ENCODE measurements at regions not wholly inside any gene's neighbourhood (a gene's known extent, or its start where the extent isn't known, plus 50 kb on each side); places are given as distances from the start of the nearest gene placed in this dataset.

- TF ChIP-seq, protein P1, sequence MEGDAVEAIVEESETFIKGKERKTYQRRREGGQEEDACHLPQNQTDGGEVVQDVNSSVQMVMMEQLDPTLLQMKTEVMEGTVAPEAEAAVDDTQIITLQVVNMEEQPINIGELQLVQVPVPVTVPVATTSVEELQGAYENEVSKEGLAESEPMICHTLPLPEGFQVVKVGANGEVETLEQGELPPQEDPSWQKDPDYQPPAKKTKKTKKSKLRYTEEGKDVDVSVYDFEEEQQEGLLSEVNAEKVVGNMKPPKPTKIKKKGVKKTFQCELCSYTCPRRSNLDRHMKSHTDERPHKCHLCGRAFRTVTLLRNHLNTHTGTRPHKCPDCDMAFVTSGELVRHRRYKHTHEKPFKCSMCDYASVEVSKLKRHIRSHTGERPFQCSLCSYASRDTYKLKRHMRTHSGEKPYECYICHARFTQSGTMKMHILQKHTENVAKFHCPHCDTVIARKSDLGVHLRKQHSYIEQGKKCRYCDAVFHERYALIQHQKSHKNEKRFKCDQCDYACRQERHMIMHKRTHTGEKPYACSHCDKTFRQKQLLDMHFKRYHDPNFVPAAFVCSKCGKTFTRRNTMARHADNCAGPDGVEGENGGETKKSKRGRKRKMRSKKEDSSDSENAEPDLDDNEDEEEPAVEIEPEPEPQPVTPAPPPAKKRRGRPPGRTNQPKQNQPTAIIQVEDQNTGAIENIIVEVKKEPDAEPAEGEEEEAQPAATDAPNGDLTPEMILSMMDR (IDR thresholded peaks at IDR 0.05; ENCODE audit: insufficient read depth, low read length, poor library complexity, severe bottlenecking): no peak
- no peak for DNase-seq (ENCODE audit: low read depth)
- H3K27me3 ChIP-seq (ENCODE audit: control insufficient read depth, insufficient read depth, low read length): no peaks in the 10 kb centered on the region
- H3K4me3 ChIP-seq (ENCODE audit: low read depth, low read length): no peak overlapping the region
- no peaks in the 10 kb centered on the region for H3K36me3 ChIP-seq (ENCODE audit: control insufficient read depth, insufficient read depth, low read length)
Observed at GRCh38 chr4:66640233-66640990, 904.9 kb downstream of the CENPC start.

DNA sequence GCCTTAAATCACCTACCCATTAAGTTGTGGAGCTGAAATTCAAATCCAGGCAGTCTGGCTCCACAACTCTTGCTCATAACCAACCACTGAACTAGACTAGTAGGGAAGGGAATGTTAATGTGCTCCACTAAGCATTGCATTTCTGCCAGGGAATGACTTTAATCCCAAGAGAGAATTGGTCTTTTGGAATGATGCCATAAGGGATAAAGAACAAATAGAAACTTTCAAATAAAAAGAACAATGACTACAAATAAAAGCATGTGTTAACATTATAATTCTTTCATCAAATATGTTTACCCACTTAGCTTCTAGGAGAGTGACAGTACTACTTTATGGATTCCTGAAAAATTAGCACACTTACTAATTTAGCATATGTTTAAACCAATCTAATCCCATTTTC, 905.9 kb downstream of the CENPC start:
- no peak overlapping the region for H3K4me3 ChIP-seq (ENCODE audit: low read depth, low read length)
- no peak for DNase-seq (ENCODE audit: low read depth)
- no peaks in the 10 kb centered on the region for H3K36me3 ChIP-seq (ENCODE audit: control insufficient read depth, insufficient read depth, low read length)
- TF ChIP-seq, protein P1 (IDR thresholded peaks at IDR 0.05; ENCODE audit: insufficient read depth, low read length, poor library complexity, severe bottlenecking): no peak
- H3K27me3 ChIP-seq (ENCODE audit: control insufficient read depth, insufficient read depth, low read length): no peaks in the 10 kb centered on the region

GRCh38 chr4:66636349-66636748, 909.0 kb downstream of the CENPC start:
- TF ChIP-seq, protein P1 (IDR thresholded peaks at IDR 0.05; ENCODE audit: insufficient read depth, low read length, poor library complexity, severe bottlenecking): no peak
- Histone ChIP-seq H3K36me3 (ENCODE audit: control insufficient read depth, insufficient read depth, low read length) (no peaks in the 10 kb centered on the region), H3K4me3 (ENCODE audit: low read depth, low read length) (no peak overlapping the region)

DNA sequence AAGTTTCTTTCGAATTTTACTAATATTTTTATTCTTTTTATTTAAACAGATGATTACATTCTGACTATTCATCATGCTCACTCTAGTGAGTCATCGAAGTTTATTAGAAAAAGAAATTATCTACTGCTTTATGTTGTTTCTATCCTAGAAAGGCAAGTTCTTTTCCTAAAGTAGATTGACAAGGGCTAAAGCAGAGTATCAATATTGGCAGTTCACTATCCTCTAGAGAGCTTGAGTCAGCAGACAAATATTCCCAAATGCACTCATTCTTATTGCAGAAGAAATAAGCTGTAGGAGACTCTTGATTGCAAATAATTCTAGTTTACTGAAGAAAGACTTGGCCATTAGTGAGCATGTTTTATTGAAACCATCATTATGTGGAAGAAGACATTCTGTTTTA, 911.8 kb downstream of the CENPC start:
- Histone ChIP-seq H3K27me3 (ENCODE audit: control insufficient read depth, insufficient read depth, low read length) (no peaks in the 10 kb centered on the region), H3K4me3 (ENCODE audit: low read depth, low read length) (no peak overlapping the region), H3K36me3 (ENCODE audit: control insufficient read depth, insufficient read depth, low read length) (no peaks in the 10 kb centered on the region)
- DNase-seq (ENCODE audit: low read depth): no peak
- TF ChIP-seq, protein P1 (IDR thresholded peaks at IDR 0.05; ENCODE audit: insufficient read depth, low read length, poor library complexity, severe bottlenecking): no peak

More at GRCh38 chr4:66636349-66636748, 909.0 kb downstream of the CENPC start:
- no peak for DNase-seq (ENCODE audit: low read depth)
- H3K27me3 ChIP-seq (ENCODE audit: control insufficient read depth, insufficient read depth, low read length): no peaks in the 10 kb centered on the region

DNA sequence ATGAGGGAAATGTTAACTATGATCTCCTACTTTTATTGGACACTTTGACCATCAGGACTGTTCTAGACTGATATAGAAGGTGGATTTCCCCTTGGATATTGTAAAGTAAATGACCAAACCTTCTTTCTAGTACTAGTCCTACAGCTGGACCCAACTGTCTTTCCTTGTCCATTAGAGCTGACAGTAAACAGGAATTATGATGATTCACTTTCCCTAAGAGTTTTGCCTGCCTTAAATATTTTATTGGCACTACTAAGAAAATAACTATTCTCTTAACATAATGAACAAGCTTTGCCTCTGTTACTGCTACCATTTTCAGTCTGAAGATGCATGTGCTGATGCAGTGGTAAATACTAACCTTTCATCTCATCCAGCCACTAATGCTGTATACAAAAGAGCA, 915.4 kb downstream of the CENPC start:
- TF ChIP-seq, protein P1 (IDR thresholded peaks at IDR 0.05; ENCODE audit: insufficient read depth, low read length, poor library complexity, severe bottlenecking): no peak
- H3K4me3 ChIP-seq (ENCODE audit: low read depth, low read length): no peak overlapping the region
- H3K36me3 ChIP-seq (ENCODE audit: control insufficient read depth, insufficient read depth, low read length): no peaks in the 10 kb centered on the region
- no peaks in the 10 kb centered on the region for H3K27me3 ChIP-seq (ENCODE audit: control insufficient read depth, insufficient read depth, low read length)
- no peak for DNase-seq (ENCODE audit: low read depth)

- H3K4me3 ChIP-seq (ENCODE audit: low read depth, low read length): no peak overlapping the region
- TF ChIP-seq, protein P1 (IDR thresholded peaks at IDR 0.05; ENCODE audit: insufficient read depth, low read length, poor library complexity, severe bottlenecking): no peak
- no peak for DNase-seq (ENCODE audit: low read depth)
- H3K36me3 ChIP-seq (ENCODE audit: control insufficient read depth, insufficient read depth, low read length): no peaks in the 10 kb centered on the region
- no peaks in the 10 kb centered on the region for H3K27me3 ChIP-seq (ENCODE audit: control insufficient read depth, insufficient read depth, low read length)
Observed at GRCh38 chr4:66628146-66628545, 917.2 kb downstream of the CENPC start.
